ENCODE measurements at regions not wholly inside any gene's neighbourhood (a gene's known extent, or its start where the extent isn't known, plus 50 kb on each side); places are given as distances from the start of the nearest gene placed in this dataset.

GRCh38 chr1:229843627-229844238 is 217.7 kb downstream of the URB2 start:
- Histone ChIP-seq H4K91ac (ENCODE audit: low read length) (no peak overlapping the region), H3K9me3 (ENCODE audit: control insufficient read depth, low read length) (no peaks in the 10 kb centered on the region), H2BK12ac (ENCODE audit: low read length in 2 of 2) (no peak overlapping the region), H3K18ac (ENCODE audit: low read depth in 1 of 2, low read length in 2 of 2) (no peak overlapping the region), H2BK5ac (ENCODE audit: low read depth, low read length, poor library complexity, severe bottlenecking) (no peak overlapping the region), H2AK5ac (ENCODE audit: low read length, severe bottlenecking) (no peak overlapping the region), H2BK15ac (ENCODE audit: low read depth, poor library complexity, severe bottlenecking) (no peak overlapping the region), H3K4ac (ENCODE audit: low read depth in 1 of 2, low read length in 2 of 2) (no peak overlapping the region), H3K4me2 (ENCODE audit: low read length, poor library complexity, severe bottlenecking) (no peak overlapping the region), H3K4me1 (ENCODE audit: control insufficient read depth, insufficient read depth, low read depth, low read length) (peaks cover 1% of the 10 kb centered on the region), H3K9ac (ENCODE audit: low read length) (no peak overlapping the region), H3K27ac (ENCODE audit: low read length, poor library complexity, severe bottlenecking) (no peak overlapping the region), H3K79me1 (replicated peaks; ENCODE audit: low read length, poor library complexity, severe bottlenecking) (no peaks in the 10 kb centered on the region), H3K27me3 (ENCODE audit: control insufficient read depth in 1 of 2, insufficient read depth in 1 of 2, low read length in 2 of 2) (peaks cover 14 to 27% of the 10 kb centered on the region in 2 experiments), H3K23ac (ENCODE audit: low read length in 2 of 2) (no peak overlapping the region), H3K4me3 (ENCODE audit: insufficient read depth in 1 of 2, low read depth in 1 of 2, low read length in 2 of 2) (no peak overlapping the region), H3K36me3 (ENCODE audit: control insufficient read depth in 1 of 2, insufficient read depth in 2 of 2, low read depth in 1 of 2, low read length in 2 of 2) (no peaks in the 10 kb centered on the region), H2BK120ac (ENCODE audit: low read depth, low read length) (no peak overlapping the region), H2AFZ (ENCODE audit: low read depth, low read length) (no peak overlapping the region), H3K14ac (ENCODE audit: low read length in 2 of 2) (no peak overlapping the region), H4K8ac (ENCODE audit: low read length) (no peak overlapping the region)
- DNase-seq: peak; percentile 60
- WGBS: 12% methylated on average over 2 of the region's 3 CpGs

GRCh38 chr1:229844675-229845074 is 218.6 kb downstream of the URB2 start:
- Histone ChIP-seq H3K79me1 (replicated peaks; ENCODE audit: low read length, poor library complexity, severe bottlenecking) (no peaks in the 10 kb centered on the region), H4K8ac (ENCODE audit: low read length) (no peak overlapping the region), H2BK12ac (ENCODE audit: low read length in 2 of 2) (no peak overlapping the region), H3K4me1 (ENCODE audit: control insufficient read depth, insufficient read depth, low read depth, low read length) (peaks cover 1% of the 10 kb centered on the region), H3K27me3 (ENCODE audit: control insufficient read depth in 1 of 2, insufficient read depth in 1 of 2, low read length in 2 of 2) (peaks cover 14 to 20% of the 10 kb centered on the region in 2 experiments), H3K9ac (ENCODE audit: low read length) (no peak overlapping the region), H3K9me3 (ENCODE audit: control insufficient read depth, low read length) (no peaks in the 10 kb centered on the region), H2BK120ac (ENCODE audit: low read depth, low read length) (no peak overlapping the region), H2BK5ac (ENCODE audit: low read depth, low read length, poor library complexity, severe bottlenecking) (no peak overlapping the region), H2AK5ac (ENCODE audit: low read length, severe bottlenecking) (no peak overlapping the region), H2AFZ (ENCODE audit: low read depth, low read length) (no peak overlapping the region), H2BK15ac (ENCODE audit: low read depth, poor library complexity, severe bottlenecking) (no peak overlapping the region), H3K4me2 (ENCODE audit: low read length, poor library complexity, severe bottlenecking) (no peak overlapping the region), H3K4me3 (ENCODE audit: insufficient read depth in 1 of 2, low read depth in 1 of 2, low read length in 2 of 2) (no peak overlapping the region), H3K36me3 (ENCODE audit: control insufficient read depth in 1 of 2, insufficient read depth in 2 of 2, low read depth in 1 of 2, low read length in 2 of 2) (no peaks in the 10 kb centered on the region), H4K91ac (ENCODE audit: low read length) (no peak overlapping the region), H3K23ac (ENCODE audit: low read length in 2 of 2) (no peak overlapping the region), H3K14ac (ENCODE audit: low read length in 2 of 2) (no peak overlapping the region), H3K18ac (ENCODE audit: low read depth in 1 of 2, low read length in 2 of 2) (no peak overlapping the region), H3K27ac (ENCODE audit: low read length, poor library complexity, severe bottlenecking) (no peak overlapping the region), H3K4ac (ENCODE audit: low read depth in 1 of 2, low read length in 2 of 2) (no peak overlapping the region)
- DNase-seq: no peak
- WGBS: 54% methylated on average over 6 of the region's 6 CpGs

- 88% methylated on average over 4 of the region's 4 CpGs for WGBS
- Histone ChIP-seq H3K18ac (ENCODE audit: low read depth in 1 of 2, low read length in 2 of 2) (no peak overlapping the region), H3K4me1 (ENCODE audit: control insufficient read depth, insufficient read depth, low read depth, low read length) (peaks cover 1% of the 10 kb centered on the region), H3K9me3 (ENCODE audit: control insufficient read depth, low read length) (no peaks in the 10 kb centered on the region), H4K91ac (ENCODE audit: low read length) (no peak overlapping the region), H3K23ac (ENCODE audit: low read length in 2 of 2) (no peak overlapping the region), H3K27me3 (ENCODE audit: control insufficient read depth in 1 of 2, insufficient read depth in 1 of 2, low read length in 2 of 2) (peaks cover 14 to 20% of the 10 kb centered on the region in 2 experiments), H4K8ac (ENCODE audit: low read length) (no peak overlapping the region), H3K36me3 (ENCODE audit: control insufficient read depth in 1 of 2, insufficient read depth in 2 of 2, low read depth in 1 of 2, low read length in 2 of 2) (no peaks in the 10 kb centered on the region), H3K9ac (ENCODE audit: low read length) (no peak overlapping the region), H2AK5ac (ENCODE audit: low read length, severe bottlenecking) (no peak overlapping the region), H2BK5ac (ENCODE audit: low read depth, low read length, poor library complexity, severe bottlenecking) (no peak overlapping the region), H2BK15ac (ENCODE audit: low read depth, poor library complexity, severe bottlenecking) (no peak overlapping the region), H2AFZ (ENCODE audit: low read depth, low read length) (no peak overlapping the region), H3K4me2 (ENCODE audit: low read length, poor library complexity, severe bottlenecking) (no peak overlapping the region), H2BK120ac (ENCODE audit: low read depth, low read length) (no peak overlapping the region), H3K4me3 (ENCODE audit: insufficient read depth in 1 of 2, low read depth in 1 of 2, low read length in 2 of 2) (no peak overlapping the region), H3K14ac (ENCODE audit: low read length in 2 of 2) (no peak overlapping the region), H3K4ac (ENCODE audit: low read depth in 1 of 2, low read length in 2 of 2) (no peak overlapping the region), H3K79me1 (replicated peaks; ENCODE audit: low read length, poor library complexity, severe bottlenecking) (no peaks in the 10 kb centered on the region), H2BK12ac (ENCODE audit: low read length in 2 of 2) (no peak overlapping the region), H3K27ac (ENCODE audit: low read length, poor library complexity, severe bottlenecking) (no peak overlapping the region)
- DNase-seq: no peak
Observed at GRCh38 chr1:229845410-229846138, 219.5 kb downstream of the URB2 start.

- no peak overlapping the region for H2BK120ac ChIP-seq (ENCODE audit: low read depth, low read length)
- H3K14ac ChIP-seq (ENCODE audit: low read length in 2 of 2): no peak overlapping the region
- no peak overlapping the region for H4K8ac ChIP-seq (ENCODE audit: low read length)
- H3K36me3 ChIP-seq (ENCODE audit: control insufficient read depth in 1 of 2, insufficient read depth in 2 of 2, low read depth in 1 of 2, low read length in 2 of 2): no peaks in the 10 kb centered on the region
- H3K9ac ChIP-seq (ENCODE audit: low read length): no peak overlapping the region
- H2BK15ac ChIP-seq (ENCODE audit: low read depth, poor library complexity, severe bottlenecking): no peak overlapping the region
- no peak for DNase-seq
- H3K4me1 ChIP-seq (ENCODE audit: control insufficient read depth, insufficient read depth, low read depth, low read length): peaks cover 1% of the 10 kb centered on the region
- no peak overlapping the region for H2AFZ ChIP-seq (ENCODE audit: low read depth, low read length)
- H3K18ac ChIP-seq (ENCODE audit: low read depth in 1 of 2, low read length in 2 of 2): no peak overlapping the region
- no peak overlapping the region for H3K4me3 ChIP-seq (ENCODE audit: insufficient read depth in 1 of 2, low read depth in 1 of 2, low read length in 2 of 2)
- no peaks in the 10 kb centered on the region for H3K79me1 ChIP-seq (replicated peaks; ENCODE audit: low read length, poor library complexity, severe bottlenecking)
- no peaks in the 10 kb centered on the region for H3K9me3 ChIP-seq (ENCODE audit: control insufficient read depth, low read length)
- H2BK5ac ChIP-seq (ENCODE audit: low read depth, low read length, poor library complexity, severe bottlenecking): no peak overlapping the region
- H3K4me2 ChIP-seq (ENCODE audit: low read length, poor library complexity, severe bottlenecking): no peak overlapping the region
- no peak overlapping the region for H4K91ac ChIP-seq (ENCODE audit: low read length)
- H2AK5ac ChIP-seq (ENCODE audit: low read length, severe bottlenecking): no peak overlapping the region
- H2BK12ac ChIP-seq (ENCODE audit: low read length in 2 of 2): no peak overlapping the region
- H3K23ac ChIP-seq (ENCODE audit: low read length in 2 of 2): no peak overlapping the region
- no peak overlapping the region for H3K4ac ChIP-seq (ENCODE audit: low read depth in 1 of 2, low read length in 2 of 2)
- 94% methylated on average over 5 of the region's 5 CpGs for WGBS
- H3K27me3 ChIP-seq (ENCODE audit: control insufficient read depth in 1 of 2, insufficient read depth in 1 of 2, low read length in 2 of 2): peaks cover 18 to 20% of the 10 kb centered on the region in 2 experiments
- no peak overlapping the region for H3K27ac ChIP-seq (ENCODE audit: low read length, poor library complexity, severe bottlenecking)
Observed at GRCh38 chr1:229846351-229846750, 220.3 kb downstream of the URB2 start.

All from mesenchymal stem cell (in vitro differentiated cells and primary cell).